ENCODE measurements at regions not wholly inside any gene's neighbourhood (a gene's known extent, or its start where the extent isn't known, plus 50 kb on each side); places are given as distances from the start of the nearest gene placed in this dataset.

DNA sequence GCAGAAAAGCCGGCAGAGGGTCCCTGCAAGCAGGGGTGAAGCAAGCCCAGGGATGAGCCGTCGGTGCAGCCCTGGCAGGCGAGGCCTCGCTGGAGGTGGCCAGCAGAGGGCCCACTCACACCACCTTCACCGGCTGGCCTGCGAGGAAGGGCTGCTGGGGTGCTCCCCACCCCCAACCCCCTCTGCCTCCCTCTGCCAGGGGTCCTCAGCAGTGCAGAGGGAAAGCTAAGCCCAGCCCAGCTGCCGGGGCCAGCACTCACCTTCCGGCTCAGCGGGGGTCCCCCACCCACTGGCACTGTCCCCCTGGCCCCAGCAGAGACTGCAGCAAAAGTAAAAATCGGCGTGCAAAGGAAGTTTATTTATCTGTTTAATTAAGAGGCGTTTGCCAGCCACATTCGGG, 113.4 kb downstream of the ENGASE start:
- no peak for DNase-seq

- no peak for DNase-seq
These were observed 112.6 kb downstream of the ENGASE start for GRCh38 chr17:79187186-79187585.

DNA sequence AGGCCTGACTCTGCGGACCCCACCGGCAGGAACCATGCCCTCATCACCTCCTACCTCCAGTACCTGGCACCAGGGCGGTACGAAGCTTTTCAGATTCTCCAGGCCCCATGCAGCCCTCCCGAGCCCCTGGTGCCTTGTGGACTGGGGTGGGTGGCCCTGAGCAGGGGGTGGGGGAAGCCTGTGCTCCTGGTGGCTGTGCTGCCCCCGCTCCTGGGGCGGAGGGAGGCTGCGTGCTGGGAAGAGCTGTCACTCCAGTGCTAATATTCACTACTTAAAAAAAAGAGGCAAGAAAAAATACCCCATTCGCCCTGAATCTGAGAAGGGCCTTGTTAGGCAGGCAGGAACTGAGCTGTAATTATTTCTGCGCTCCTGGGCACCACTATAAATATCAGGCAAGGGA, 111.8 kb downstream of the ENGASE start:
- no peak for DNase-seq

DNA sequence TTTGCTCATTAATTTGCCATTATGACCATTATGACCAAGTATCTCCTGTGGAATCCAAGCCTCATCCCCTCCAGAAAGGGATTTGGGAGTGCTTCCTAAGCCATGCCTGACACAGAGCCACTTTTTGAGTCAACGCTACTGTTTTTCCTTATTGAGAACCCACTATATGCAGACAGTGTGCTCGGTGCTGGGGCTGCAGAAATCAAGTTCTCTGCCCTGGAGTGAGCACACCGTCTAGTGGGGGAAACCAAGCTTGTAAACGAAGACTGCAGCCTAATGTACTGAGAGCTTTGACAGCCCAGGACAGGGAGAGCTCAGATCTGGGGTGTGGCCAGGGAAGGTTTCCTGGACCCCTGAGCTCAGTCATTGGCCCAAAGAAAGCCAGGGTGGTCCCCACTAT, 111.0 kb downstream of the ENGASE start:
- no peak for DNase-seq

- DNase-seq: no peak
These were observed 109.6 kb downstream of the ENGASE start for GRCh38 chr17:79184219-79184618.

- DNase-seq: no peak
These were observed 108.9 kb downstream of the ENGASE start for GRCh38 chr17:79183293-79184158.

- no peak for DNase-seq
These were observed 108.3 kb downstream of the ENGASE start for GRCh38 chr17:79183043-79183292.

GRCh38 chr17:79182176-79183042, 107.8 kb downstream of the ENGASE start:
- no peak for DNase-seq

- DNase-seq: no peak
These were observed 105.9 kb downstream of the ENGASE start for GRCh38 chr17:79180358-79181005.

DNA sequence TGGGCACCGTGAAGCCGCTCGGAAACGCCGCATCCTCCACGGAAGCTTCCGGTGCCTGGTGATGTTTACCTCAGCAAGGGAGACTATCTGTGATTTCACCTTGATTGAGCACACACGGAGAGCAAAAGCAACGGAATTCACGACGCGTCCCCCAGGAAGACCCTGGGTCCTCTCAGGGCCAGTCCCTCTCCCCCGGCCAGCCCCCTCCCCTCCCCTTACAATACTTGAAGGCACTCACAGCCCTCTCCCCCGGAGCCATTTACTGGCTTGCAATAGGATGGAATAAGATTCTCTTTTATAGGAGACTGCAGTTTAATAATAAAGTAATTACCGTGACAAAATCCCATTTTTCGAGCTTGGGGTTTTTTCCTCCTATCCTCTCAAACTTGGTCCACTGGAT, 104.7 kb downstream of the ENGASE start:
- no peak for DNase-seq

DNA sequence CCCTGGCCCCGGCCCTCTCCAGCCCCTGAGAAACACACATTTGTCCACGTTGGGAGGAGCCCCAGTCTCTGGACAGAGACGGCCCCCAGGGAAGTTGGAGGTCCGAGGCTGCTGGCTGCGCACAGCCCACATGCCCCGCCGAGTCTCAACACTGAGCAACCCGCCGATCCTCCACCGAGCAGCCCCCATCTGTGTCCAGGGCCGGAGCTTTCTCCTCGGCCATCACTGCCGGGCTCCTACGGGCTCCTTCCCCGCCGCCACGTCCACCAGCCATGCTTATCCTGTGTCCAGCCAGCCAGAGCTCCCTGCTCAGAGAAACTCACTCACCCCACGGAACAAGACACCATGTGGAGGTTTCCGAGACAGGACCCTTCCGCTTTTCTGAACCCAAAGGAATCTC, 103.3 kb downstream of the ENGASE start:
- no peak for DNase-seq

- no peak for DNase-seq
These were observed 102.4 kb downstream of the ENGASE start for GRCh38 chr17:79176792-79177601.

DNA sequence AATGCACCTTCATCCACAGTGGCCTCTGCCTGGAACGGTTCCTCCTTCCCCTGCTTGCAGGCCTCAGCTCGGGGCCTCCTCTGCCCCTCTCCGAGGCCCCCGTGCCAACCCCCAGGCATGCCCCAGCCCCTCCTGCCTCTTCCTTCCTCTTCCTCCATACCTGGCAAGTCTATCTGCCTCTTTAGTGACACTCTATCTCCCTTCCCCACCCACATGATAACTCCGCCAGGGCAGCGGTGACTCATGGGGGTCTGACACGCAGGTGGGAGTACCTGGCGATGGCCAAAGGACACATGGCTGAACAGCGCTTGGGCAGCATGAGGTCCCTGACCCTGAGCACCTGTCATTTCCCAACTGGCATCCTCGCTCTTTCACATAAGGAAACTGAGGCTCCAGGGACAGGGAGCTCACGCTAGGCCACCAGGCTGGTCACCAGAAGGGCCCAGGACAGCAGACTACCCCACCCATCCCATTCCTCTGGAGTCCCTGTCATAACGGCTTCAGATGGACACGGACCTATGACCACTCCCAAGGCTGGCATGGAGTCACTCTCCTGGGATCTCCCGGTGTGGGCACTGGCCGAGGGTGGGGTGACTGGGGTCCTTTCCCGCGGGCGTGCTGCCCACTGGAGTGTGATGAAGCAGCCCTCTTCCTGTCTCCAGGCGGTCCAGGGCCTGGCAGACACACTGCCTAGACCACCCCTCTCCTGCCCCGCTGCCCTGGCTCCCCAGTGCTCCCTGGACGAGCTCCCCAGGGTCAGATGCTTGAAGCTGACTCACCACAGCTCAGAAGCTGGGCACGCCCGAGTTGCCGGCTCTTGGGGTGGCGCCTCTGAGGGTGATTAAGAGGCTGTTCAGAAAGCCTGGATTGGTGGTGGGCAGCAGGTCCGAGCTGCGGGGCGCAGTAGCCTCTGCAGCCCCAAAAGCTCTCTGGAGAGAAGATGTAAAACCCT, 100.6 kb downstream of the ENGASE start:
- no peak for DNase-seq

DNA sequence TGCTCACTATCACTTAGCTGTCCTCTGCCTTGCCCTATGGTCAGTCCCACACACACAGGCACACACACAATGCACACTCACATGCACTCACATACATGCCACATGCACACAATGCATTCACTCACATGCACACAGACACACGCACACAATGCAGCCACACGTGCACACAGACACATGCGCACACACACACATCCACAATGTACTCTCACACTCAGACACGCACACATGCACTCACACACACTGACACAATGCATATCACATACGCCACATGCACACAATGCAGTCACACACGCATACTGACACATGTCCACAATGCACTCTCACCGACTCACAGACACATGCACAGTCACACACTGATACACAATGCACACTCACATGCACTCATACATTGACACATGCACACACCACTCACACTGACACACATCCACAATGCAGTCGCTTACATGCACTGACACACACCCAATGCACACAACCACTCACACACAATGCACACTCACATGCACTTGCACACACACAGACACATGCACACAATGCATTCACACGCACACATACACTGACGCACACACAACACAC, 99.7 kb downstream of the ENGASE start:
- no peak for DNase-seq

DNA sequence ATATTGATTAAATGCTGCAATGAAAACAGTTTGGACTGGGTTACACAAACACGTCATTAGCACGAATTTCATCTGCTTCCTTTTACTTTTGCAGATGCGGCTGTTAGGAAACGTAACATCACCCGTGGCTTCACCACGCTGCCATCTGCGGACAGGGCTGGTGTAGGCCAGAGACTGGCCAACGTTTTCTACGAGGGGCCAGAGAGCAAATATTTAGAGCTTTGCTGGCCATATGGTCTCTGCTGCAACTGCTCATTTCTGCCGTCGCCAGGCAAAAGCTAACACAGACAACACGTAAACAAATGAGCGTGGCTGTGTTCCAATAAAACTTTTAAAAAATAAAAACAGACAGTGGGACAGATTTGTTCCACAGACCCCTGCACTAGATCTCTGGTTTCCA, 96.6 kb downstream of the ENGASE start:
- no peak for DNase-seq

- no peak for DNase-seq
These were observed 95.2 kb downstream of the ENGASE start for GRCh38 chr17:79169861-79170260.

DNA sequence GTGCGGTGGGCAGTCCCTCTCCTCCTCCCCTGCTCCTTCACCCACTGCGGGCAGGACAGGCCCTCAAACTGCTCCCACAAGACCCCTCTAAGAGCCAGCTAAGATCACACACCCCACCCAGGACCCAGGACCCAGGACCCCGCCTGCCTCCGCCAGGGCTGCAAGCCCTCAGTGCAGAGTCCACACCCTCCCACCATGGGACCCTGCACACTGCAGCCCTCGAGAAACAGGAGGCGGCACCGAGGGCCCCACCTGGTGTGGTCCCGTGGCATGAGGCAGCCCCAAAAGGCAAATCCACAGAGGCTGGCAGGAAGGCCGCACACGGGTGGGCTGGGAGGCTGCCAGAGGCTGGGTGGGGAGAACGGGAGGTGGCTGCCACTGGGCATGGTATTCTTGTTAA, 94.7 kb downstream of the ENGASE start:
- DNase-seq: no peak

GRCh38 chr17:79168486-79169055, 93.9 kb downstream of the ENGASE start:
- DNase-seq: no peak

DNA sequence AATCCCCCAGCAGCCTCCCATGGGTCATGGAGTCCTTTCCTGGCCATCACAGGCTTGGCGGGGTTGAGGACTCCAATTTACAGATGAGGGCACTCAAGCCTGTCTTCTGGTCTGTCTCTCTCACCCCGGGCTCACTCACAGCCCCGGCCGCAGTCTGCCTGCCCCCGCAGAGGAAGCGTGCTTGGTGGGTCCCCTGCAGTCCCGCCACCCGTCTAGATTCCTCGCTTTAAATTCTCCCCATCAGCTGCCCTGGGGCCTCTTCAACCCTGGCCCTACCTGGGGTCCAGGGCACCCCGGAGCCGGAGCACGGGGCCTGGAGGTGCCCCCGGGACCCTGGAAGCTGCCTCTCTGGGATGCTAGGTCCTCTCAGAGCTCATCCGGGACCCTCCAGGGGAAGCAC, 92.9 kb downstream of the ENGASE start:
- no peak for DNase-seq

DNA sequence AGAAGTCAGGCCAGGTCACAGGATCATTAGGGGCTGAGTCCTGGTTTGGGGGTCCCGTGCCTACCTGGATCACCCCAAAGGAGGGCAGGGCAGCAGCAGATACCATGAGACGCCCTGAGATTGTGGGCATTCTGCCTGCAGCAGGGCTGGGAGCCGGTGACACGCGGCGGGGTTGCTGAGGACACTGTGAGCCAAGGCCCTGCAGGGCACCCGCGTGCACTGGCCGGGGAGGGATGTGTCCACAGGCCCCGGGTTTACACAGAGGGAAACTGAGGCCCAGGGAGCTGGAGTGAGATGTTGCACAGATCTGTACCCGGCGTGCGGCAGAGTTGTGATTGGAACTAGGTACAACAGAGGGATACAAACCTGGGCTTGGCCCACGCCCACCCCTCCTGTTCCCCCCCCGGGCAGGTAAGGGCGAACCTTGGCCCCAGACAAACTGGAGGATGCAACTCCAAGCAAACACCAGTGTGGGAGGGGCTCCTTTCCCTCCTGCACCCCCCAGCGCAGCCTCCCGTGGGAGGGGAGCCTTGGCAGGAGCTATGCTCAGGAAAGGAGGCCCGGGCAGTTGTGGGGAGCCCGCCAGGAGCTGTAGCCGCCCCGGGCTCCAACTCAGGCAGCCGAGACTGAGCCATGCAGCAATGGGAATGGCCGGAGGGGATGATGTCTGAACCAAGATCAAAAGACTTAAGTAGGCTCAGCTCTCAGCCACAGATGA, 91.3 kb downstream of the ENGASE start:
- DNase-seq: no peak
